Body of pancreas (tissue), 4 donors: ENCODE measurements at regions not wholly inside any gene's neighbourhood (a gene's known extent, or its start where the extent isn't known, plus 50 kb on each side); places are given as distances from the start of the nearest gene placed in this dataset.

Source experiments
- CTCF ChIP-seq, 7 experiments: fragments of 450-650 bp in 4 of 7; fragments of 200-600 bp in 3 of 7; sonication (generic) in 3 of 7; IDR thresholded peaks; one replicate each; pipeline ENCODE4 v1.5.1; 2016 to 2019; ENCODE audit warnings: antibody characterized with exemption in 7 of 7
- POLR2A ChIP-seq, 3 donors: fragments of 450-650 bp; IDR thresholded peaks; one replicate each; pipeline ENCODE4 v1.6.1; 2016; ENCODE audit warnings: antibody characterized with exemption in 3 of 3, mild to moderate bottlenecking in 2 of 3

- TF ChIP-seq CTCF (IDR thresholded peaks at IDR 0.05) (no peak), POLR2A (IDR thresholded peaks at IDR 0.05) (no peak)
These were observed 140.7 kb downstream of the PFKFB3 start for GRCh38 chr10:6343305-6344010.
